ENCODE measurements at regions not wholly inside any gene's neighbourhood (a gene's known extent, or its start where the extent isn't known, plus 50 kb on each side); places are given as distances from the start of the nearest gene placed in this dataset.
"Not testable (repeated sequence)": the region's sequence is repeated elsewhere in the genome, so short reads cannot be mapped to it uniquely, and the experiment has no call there.

DNA sequence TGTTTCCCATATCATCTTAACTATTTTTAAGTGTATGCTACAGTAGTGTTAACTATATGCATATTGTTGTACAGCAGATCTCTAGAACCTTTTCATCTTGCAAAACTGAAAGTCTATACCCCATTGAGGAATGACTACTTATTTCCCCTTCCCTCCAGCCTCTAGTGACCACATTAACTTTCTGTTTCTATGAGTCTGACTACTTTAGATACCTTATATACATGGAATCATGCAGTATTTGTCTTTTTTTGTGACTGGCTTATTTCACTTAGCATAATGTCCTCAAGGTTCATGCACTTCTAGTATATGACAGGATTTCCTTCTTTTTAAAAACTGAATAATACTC, 96.5 kb upstream of the BTG3 start:
- Histone ChIP-seq H3K4me3 (no peak overlapping the region), H3K36me3 (no peaks in the 10 kb centered on the region), H3K4me1 (no peaks in the 10 kb centered on the region), H3K27ac (no peak overlapping the region), H3K27me3 (no peaks in the 10 kb centered on the region), H3K9me3 (no peaks in the 10 kb centered on the region)
- no peak for DNase-seq (ENCODE audit: low spot score)
- TF ChIP-seq, protein P1, sequence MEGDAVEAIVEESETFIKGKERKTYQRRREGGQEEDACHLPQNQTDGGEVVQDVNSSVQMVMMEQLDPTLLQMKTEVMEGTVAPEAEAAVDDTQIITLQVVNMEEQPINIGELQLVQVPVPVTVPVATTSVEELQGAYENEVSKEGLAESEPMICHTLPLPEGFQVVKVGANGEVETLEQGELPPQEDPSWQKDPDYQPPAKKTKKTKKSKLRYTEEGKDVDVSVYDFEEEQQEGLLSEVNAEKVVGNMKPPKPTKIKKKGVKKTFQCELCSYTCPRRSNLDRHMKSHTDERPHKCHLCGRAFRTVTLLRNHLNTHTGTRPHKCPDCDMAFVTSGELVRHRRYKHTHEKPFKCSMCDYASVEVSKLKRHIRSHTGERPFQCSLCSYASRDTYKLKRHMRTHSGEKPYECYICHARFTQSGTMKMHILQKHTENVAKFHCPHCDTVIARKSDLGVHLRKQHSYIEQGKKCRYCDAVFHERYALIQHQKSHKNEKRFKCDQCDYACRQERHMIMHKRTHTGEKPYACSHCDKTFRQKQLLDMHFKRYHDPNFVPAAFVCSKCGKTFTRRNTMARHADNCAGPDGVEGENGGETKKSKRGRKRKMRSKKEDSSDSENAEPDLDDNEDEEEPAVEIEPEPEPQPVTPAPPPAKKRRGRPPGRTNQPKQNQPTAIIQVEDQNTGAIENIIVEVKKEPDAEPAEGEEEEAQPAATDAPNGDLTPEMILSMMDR (IDR thresholded peaks at IDR 0.05) = no peak

DNA sequence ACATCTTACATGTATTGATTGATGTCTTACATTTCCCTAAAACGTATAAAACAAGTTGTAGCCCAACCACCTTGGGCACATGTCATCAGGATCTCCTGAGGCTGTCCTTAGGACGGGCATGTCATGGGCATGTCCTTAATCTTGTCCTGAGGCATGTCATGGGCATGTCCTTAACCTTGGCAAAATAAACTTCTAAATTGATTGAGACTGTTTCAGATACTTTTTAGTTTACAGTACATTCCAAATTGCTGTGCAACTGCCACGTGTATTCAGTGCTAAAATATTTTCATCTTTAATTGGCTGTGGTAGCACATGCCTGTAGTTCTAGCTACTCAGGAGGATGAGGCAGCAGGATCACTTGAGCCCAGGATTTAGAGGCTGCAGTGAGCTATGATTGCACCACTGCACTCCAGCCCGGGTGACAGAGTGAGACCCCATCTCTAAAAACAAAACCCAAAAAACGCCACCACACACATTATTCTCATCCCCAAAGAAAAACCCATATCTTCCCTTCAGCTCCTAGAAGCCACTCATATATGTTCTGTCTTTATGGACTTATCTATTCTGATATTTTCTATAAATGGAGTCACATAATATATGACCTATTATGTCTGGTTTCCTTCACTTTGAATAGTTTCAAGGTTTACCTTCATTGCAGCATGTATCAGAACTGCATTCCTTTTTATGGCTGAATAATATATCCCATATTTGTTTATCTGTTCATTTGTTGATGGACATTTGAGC, 96.0 kb upstream of the BTG3 start:
- Histone ChIP-seq H3K27ac (no peak overlapping the region), H3K9me3 (no peaks in the 10 kb centered on the region), H3K27me3 (no peaks in the 10 kb centered on the region), H3K4me1 (no peaks in the 10 kb centered on the region), H3K36me3 (no peaks in the 10 kb centered on the region), H3K4me3 (no peak overlapping the region)
- TF ChIP-seq, protein P1 (IDR thresholded peaks at IDR 0.05) = no peak
- DNase-seq (ENCODE audit: low spot score) = no peak

DNA sequence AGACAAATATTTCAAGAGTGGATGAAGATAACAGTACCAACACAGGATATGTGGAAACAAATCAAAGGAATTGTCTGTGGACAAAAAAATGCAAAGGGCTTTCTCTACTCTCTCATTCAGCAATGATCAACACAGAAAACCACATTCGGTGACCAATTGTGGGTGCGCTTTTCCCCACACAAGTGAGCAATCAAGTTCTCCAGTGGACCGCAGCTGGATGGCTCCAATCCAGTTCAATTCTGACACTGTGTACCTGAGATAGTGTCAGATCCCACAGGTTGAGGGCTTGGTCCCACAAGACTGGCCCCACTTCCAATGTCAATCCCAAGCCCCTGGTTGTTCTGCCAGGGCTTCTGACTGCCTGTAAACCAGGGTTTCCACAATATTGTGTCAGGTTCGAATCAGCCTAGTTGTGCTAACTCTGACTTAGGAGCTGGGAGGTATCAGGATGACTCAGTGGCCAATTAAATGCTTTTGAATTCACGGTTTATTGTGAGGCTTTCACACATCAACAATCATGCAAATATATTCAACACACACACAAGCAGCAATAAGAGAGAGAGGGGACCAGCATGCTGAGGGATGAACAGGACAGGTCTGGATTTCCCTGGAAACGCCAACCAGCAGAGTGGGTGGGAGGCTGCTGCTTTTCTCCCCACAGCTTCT, 87.0 kb upstream of the BTG3 start:
- TF ChIP-seq, protein P1 (IDR thresholded peaks at IDR 0.05) = no peak
- H3K27me3 ChIP-seq = no peaks in the 10 kb centered on the region
- no peaks in the 10 kb centered on the region for H3K36me3 ChIP-seq
- no peak for DNase-seq (ENCODE audit: low spot score)
- H3K27ac ChIP-seq = no peak overlapping the region
- no peaks in the 10 kb centered on the region for H3K4me1 ChIP-seq
- H3K4me3 ChIP-seq = no peak overlapping the region
- H3K9me3 ChIP-seq = no peaks in the 10 kb centered on the region

DNA sequence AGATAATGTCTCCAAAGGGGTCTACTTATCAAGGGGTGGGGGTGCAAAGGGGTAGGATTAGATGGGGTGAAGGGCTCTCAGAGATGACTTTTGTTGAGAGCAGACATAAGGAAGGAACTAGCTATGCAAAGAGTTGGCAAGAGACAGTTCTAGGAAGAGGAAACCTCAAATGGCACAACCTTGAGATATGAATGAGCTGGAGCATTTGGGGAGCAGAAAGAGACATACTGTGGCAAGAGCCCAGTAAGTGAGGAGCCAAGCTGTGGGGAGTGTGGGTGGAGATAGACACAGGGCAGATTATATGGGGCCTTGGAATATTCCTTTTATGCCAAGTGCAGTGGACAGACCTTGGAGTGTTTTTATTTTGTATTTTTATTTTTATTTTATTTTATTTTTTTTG, 84.8 kb upstream of the BTG3 start:
- Histone ChIP-seq H3K4me1 (no peaks in the 10 kb centered on the region), H3K9me3 (no peaks in the 10 kb centered on the region), H3K27me3 (no peaks in the 10 kb centered on the region), H3K36me3 (no peaks in the 10 kb centered on the region), H3K4me3 (no peak overlapping the region), H3K27ac (no peak overlapping the region)
- DNase-seq (ENCODE audit: low spot score) = no peak
- TF ChIP-seq, protein P1 (IDR thresholded peaks at IDR 0.05) = no peak

DNA sequence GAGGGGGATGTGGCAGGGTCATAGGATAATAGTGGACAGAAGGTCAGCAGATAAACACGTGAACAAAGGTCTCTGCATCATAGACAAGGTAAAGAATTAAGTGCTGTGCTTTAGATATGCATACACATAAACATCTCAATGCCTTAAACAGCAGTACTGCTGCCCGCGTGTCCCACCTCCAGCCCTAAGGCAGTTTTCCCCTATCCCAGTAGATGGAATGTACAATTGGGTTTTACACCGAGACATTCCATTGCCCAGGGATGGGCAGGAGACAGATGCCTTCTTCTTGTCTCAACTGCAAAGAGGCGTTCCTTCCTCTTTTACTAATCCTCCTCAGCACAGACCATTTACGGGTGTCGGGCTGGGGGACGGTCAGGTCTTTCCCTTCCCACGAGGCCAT, 81.7 kb upstream of the BTG3 start:
- DNase-seq (ENCODE audit: low spot score); H3K27ac ChIP-seq; H3K4me1 ChIP-seq; H3K36me3 ChIP-seq; H3K4me3 ChIP-seq; H3K27me3 ChIP-seq; H3K9me3 ChIP-seq: not testable (repeated sequence)

DNA sequence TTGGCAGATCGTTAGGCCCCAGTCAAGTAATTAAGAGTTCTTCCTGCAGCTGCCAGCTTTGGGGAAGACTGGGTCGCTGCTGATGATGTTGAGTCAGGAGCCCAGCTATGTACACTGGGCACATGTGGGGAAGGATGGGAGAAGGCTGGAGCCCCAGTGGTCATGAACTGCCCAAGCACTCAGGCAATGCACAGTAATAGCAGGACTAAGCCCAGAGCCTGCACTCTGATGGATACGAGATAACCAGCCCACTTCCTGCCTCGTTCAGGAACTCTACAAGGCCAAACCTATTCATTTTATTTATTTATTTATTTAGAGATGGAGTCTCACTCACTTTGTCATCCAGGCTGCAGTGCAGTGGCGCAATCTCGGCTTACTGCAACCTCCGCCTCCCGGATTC, 81.1 kb upstream of the BTG3 start:
- no peak overlapping the region for H3K27ac ChIP-seq
- TF ChIP-seq, protein P1 (IDR thresholded peaks at IDR 0.05) = no peak
- H3K27me3 ChIP-seq = no peaks in the 10 kb centered on the region
- no peaks in the 10 kb centered on the region for H3K9me3 ChIP-seq
- H3K36me3 ChIP-seq = no peaks in the 10 kb centered on the region
- peaks cover 0 to 13% of the 10 kb centered on the region in 2 donors for H3K4me1 ChIP-seq
- no peak overlapping the region for H3K4me3 ChIP-seq
- no peak for DNase-seq (ENCODE audit: low spot score)

Measured in right atrium auricular region (tissue), 2 donors.